DND-41 (cell line): ENCODE measurements at regions not wholly inside any gene's neighbourhood (a gene's known extent, or its start where the extent isn't known, plus 50 kb on each side); places are given as distances from the start of the nearest gene placed in this dataset.

Source experiments
- ATAC-seq: fragments of 200-7000 bp; cut with Tn5 transposase; 3 replicates; pipeline ENCODE4 v1.9.1; 2021; ENCODE audit warnings: low read depth; ENCODE audit not compliant: insufficient read depth
- DNase-seq: peaks from one replicate; pipeline ENCODE4 v3.0.0-alpha.2; 2020
- H2AFZ ChIP-seq: 2 replicates; pipeline ENCODE4 v1.6.0; 2012; ENCODE audit warnings: low read depth, low read length
- H3K27ac ChIP-seq: 2 replicates; pipeline ENCODE4 v1.5.1; 2012; ENCODE audit warnings: low read length, inconsistent platforms
- H3K27me3 ChIP-seq: fragments of 200-600 bp; sonication (generic); 2 replicates; pipeline ENCODE4 v1.6.0; 2012; ENCODE audit warnings: low read length, mild to moderate bottlenecking, inconsistent platforms; ENCODE audit not compliant: insufficient read depth, poor library complexity
- H3K36me3 ChIP-seq: 2 replicates; pipeline ENCODE4 v1.5.1; 2012; ENCODE audit warnings: low read length, inconsistent platforms; ENCODE audit not compliant: insufficient read depth
- H3K4me1 ChIP-seq: 2 replicates; pipeline ENCODE4 v1.5.1; 2012; ENCODE audit warnings: mild to moderate bottlenecking, low read length; ENCODE audit not compliant: insufficient read depth
- H3K4me2 ChIP-seq: 2 replicates; pipeline ENCODE4 v1.6.0; 2012; ENCODE audit warnings: mild to moderate bottlenecking, moderate library complexity, low read length, inconsistent platforms; ENCODE audit not compliant: insufficient read depth
- H3K4me3 ChIP-seq, 2 experiments: fragments of 200-600 bp in 1 of 2; shearing (Covaris generic) in 1 of 2; 2 replicates each; pipeline ENCODE4 v1.5.1; 2012 to 2016; ENCODE audit warnings: inconsistent platforms in 2 of 2, low read length in 2 of 2, mild to moderate bottlenecking in 2 of 2, low read depth in 1 of 2, moderate library complexity in 1 of 2
- H3K79me2 ChIP-seq: 2 replicates; pipeline ENCODE4 v1.6.0; 2012; ENCODE audit warnings: low read length, inconsistent platforms; ENCODE audit not compliant: insufficient read depth
- H3K9ac ChIP-seq: 2 replicates; pipeline ENCODE4 v1.6.0; 2012; ENCODE audit warnings: low read depth, mild to moderate bottlenecking, inconsistent platforms, low read length, moderate library complexity
- H3K9me3 ChIP-seq: 2 replicates; pipeline ENCODE4 v1.5.1; 2012; ENCODE audit warnings: low read length, moderate library complexity, mild to moderate bottlenecking, inconsistent platforms; ENCODE audit not compliant: insufficient read depth, severe bottlenecking
- H4K20me1 ChIP-seq: 2 replicates; pipeline ENCODE4 v1.6.0; 2012; ENCODE audit warnings: low read length; ENCODE audit not compliant: insufficient read depth
- EZH2 ChIP-seq: IDR thresholded peaks from 3 replicates; pipeline ENCODE4 v1.6.1; 2012; ENCODE audit warnings: borderline replicate concordance, low read depth, mild to moderate bottlenecking, moderate library complexity, low read length, inconsistent platforms; ENCODE audit not compliant: severe bottlenecking
- TF ChIP-seq, protein P1 (sequence below): IDR thresholded peaks from 2 replicates; pipeline ENCODE4 v1.5.1; 2012; ENCODE audit warnings: borderline replicate concordance, low read length, moderate library complexity, mild to moderate bottlenecking; ENCODE audit not compliant: poor library complexity, severe bottlenecking; ENCODE audit errors: extremely low read depth

DNA sequence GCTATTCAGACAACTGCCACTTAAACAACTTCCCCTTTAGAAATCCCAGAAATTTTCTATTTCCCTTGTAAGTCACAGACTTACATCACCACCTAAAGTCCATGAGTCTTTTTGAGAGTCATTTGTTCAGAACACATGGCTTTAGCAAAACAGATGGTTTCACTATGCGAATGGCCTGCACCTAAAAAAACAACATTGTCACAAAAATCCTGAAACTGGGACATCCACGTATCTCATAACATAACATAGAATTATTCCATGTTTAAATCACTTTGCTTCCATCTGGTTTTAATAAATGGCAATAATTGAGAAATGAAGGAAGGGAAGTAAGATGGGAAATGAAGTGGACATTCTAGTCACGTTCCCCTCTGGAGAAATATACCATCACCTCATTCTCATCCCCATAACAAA, 155.3 kb upstream of the EDNRA start:
- DNase-seq, result no peak
- H3K4me1 ChIP-seq, result no peaks in the 10 kb centered on the region
- H3K27ac ChIP-seq, result no peak overlapping the region
- H3K4me2 ChIP-seq, result no peak overlapping the region
- H4K20me1 ChIP-seq, result no peaks in the 10 kb centered on the region
- no peaks in the 10 kb centered on the region for H3K36me3 ChIP-seq
- no peaks in the 10 kb centered on the region for H3K27me3 ChIP-seq
- H3K79me2 ChIP-seq, result no peaks in the 10 kb centered on the region
- H2AFZ ChIP-seq, result no peak overlapping the region
- H3K4me3 ChIP-seq, result no peak overlapping the region
- H3K9me3 ChIP-seq, result no peaks in the 10 kb centered on the region
- no peak overlapping the region for H3K9ac ChIP-seq
- ATAC-seq, result no peak
- TF ChIP-seq EZH2, result no peak
- TF ChIP-seq, protein P1, sequence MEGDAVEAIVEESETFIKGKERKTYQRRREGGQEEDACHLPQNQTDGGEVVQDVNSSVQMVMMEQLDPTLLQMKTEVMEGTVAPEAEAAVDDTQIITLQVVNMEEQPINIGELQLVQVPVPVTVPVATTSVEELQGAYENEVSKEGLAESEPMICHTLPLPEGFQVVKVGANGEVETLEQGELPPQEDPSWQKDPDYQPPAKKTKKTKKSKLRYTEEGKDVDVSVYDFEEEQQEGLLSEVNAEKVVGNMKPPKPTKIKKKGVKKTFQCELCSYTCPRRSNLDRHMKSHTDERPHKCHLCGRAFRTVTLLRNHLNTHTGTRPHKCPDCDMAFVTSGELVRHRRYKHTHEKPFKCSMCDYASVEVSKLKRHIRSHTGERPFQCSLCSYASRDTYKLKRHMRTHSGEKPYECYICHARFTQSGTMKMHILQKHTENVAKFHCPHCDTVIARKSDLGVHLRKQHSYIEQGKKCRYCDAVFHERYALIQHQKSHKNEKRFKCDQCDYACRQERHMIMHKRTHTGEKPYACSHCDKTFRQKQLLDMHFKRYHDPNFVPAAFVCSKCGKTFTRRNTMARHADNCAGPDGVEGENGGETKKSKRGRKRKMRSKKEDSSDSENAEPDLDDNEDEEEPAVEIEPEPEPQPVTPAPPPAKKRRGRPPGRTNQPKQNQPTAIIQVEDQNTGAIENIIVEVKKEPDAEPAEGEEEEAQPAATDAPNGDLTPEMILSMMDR, result no peak

DNA sequence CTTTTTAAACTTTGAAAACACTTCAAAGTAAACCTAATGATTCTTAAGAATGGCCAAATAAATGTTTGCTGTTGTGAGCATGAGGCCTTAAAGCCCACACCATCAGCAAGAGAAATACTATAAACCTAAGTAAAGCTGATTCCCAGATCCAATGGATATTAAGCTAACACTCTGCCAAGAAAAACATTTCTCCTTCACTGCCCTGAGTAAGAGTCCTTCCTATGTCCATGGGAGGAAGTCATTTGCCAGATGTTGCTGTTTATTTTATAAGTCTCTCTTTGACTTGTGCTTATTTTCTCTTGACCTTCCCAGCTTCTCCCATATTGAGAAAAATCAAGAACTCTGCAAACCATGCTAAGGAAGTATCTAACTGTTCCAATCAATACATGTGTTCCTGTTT, 154.3 kb upstream of the EDNRA start:
- no peaks in the 10 kb centered on the region for H3K79me2 ChIP-seq
- H3K9me3 ChIP-seq, result no peaks in the 10 kb centered on the region
- H3K4me1 ChIP-seq, result no peaks in the 10 kb centered on the region
- no peak overlapping the region for H2AFZ ChIP-seq
- no peaks in the 10 kb centered on the region for H3K27me3 ChIP-seq
- no peak for TF ChIP-seq EZH2
- TF ChIP-seq, protein P1, result no peak
- no peak overlapping the region for H3K4me3 ChIP-seq
- ATAC-seq (no peak), DNase-seq (no peak)
- no peak overlapping the region for H3K4me2 ChIP-seq
- no peak overlapping the region for H3K9ac ChIP-seq
- H3K27ac ChIP-seq, result no peak overlapping the region
- H3K36me3 ChIP-seq, result no peaks in the 10 kb centered on the region
- no peaks in the 10 kb centered on the region for H4K20me1 ChIP-seq

DNA sequence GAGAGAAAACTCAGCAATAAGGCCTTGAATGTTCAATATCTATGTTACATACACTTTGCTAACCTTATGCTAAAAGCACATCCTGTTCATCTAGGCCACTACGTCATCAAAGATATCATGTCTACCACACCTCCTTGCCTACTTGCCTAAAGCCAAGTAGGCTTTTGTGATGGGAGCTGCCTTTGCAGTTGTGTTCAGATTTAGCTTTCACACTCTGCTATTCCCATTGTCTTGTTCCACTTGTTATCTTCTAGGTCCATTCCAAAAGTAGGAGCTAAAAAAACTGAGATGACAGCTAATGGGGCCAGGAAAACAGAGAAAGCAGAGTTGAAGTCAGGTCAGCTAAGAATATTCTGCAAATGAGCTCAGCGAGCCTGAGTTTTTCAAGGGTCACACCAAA, 153.6 kb upstream of the EDNRA start:
- H3K79me2 ChIP-seq, result no peaks in the 10 kb centered on the region
- DNase-seq (no peak), ATAC-seq (no peak)
- H3K4me2 ChIP-seq, result no peak overlapping the region
- H3K4me3 ChIP-seq, result no peak overlapping the region
- no peaks in the 10 kb centered on the region for H3K27me3 ChIP-seq
- no peak overlapping the region for H2AFZ ChIP-seq
- H4K20me1 ChIP-seq, result no peaks in the 10 kb centered on the region
- no peak overlapping the region for H3K9ac ChIP-seq
- H3K36me3 ChIP-seq, result no peaks in the 10 kb centered on the region
- H3K4me1 ChIP-seq, result no peaks in the 10 kb centered on the region
- no peaks in the 10 kb centered on the region for H3K9me3 ChIP-seq
- no peak for TF ChIP-seq EZH2
- TF ChIP-seq, protein P1, result no peak
- no peak overlapping the region for H3K27ac ChIP-seq

DNA sequence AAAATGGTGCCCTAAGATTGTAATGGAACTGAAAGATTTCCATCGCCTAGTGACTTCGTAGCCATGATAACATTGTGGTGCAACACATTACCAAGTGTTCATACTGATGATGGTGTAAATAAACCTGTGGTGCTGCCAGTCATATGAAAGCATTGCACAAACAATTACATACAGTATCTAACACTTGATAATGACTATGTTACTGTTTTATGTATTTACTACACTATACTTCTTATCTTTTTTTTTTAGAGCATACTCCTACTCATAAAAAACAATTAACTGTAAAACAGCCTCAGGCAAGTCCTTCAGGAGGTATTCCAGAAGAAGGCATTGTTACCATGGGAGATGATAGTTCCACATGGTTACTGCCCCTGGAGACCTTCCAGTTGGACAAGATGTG, 152.7 kb upstream of the EDNRA start:
- no peak for DNase-seq

More for the DNA sequence above, 152.7 kb upstream of the EDNRA start:
- H3K4me3 ChIP-seq, result no peak overlapping the region
- no peaks in the 10 kb centered on the region for H3K79me2 ChIP-seq
- no peak overlapping the region for H3K4me2 ChIP-seq
- no peaks in the 10 kb centered on the region for H3K9me3 ChIP-seq
- no peaks in the 10 kb centered on the region for H3K4me1 ChIP-seq
- H3K36me3 ChIP-seq, result no peaks in the 10 kb centered on the region
- TF ChIP-seq EZH2, result no peak
- TF ChIP-seq, protein P1, result no peak
- no peak for ATAC-seq
- H3K9ac ChIP-seq, result no peak overlapping the region
- H2AFZ ChIP-seq, result no peak overlapping the region
- H4K20me1 ChIP-seq, result no peaks in the 10 kb centered on the region
- no peaks in the 10 kb centered on the region for H3K27me3 ChIP-seq
- H3K27ac ChIP-seq, result no peak overlapping the region
